Chondrocyte (in vitro differentiated cells): ENCODE measurements at regions not wholly inside any gene's neighbourhood (a gene's known extent, or its start where the extent isn't known, plus 50 kb on each side); places are given as distances from the start of the nearest gene placed in this dataset.
"Not testable (repeated sequence)": the region's sequence is repeated elsewhere in the genome, so short reads cannot be mapped to it uniquely, and the experiment has no call there.

Experiments
- DNase-seq: peaks from one replicate; pipeline ENCODE4 v3.0.0; 2021; ENCODE audit warnings: mixed read lengths, low spot score
- H3K27ac Mint-ChIP-seq: one replicate; pipeline ENCODE4 v1.8.0; 2021; ENCODE audit warnings: mild to moderate bottlenecking, moderate library complexity, mixed read lengths; ENCODE audit not compliant: unreplicated experiment
- H3K27me3 Mint-ChIP-seq: 2 replicates; pipeline ENCODE4 v1.8.0; 2021; ENCODE audit warnings: low read depth, mixed read lengths
- H3K36me3 Mint-ChIP-seq: 2 replicates; pipeline ENCODE4 v1.8.0; 2021; ENCODE audit warnings: low read depth, mixed read lengths
- H3K4me1 Mint-ChIP-seq: 2 replicates; pipeline ENCODE4 v1.8.0; 2021; ENCODE audit warnings: low read depth, mild to moderate bottlenecking, mixed read lengths
- H3K4me3 Mint-ChIP-seq: one replicate; pipeline ENCODE4 v1.8.0; 2021; ENCODE audit warnings: mild to moderate bottlenecking, moderate library complexity, mixed read lengths; ENCODE audit not compliant: unreplicated experiment
- H3K9me3 Mint-ChIP-seq: 2 replicates; pipeline ENCODE4 v1.8.0; 2021; ENCODE audit warnings: low read depth, mixed read lengths
- TF ChIP-seq, protein P1 (sequence below): fragments of 200-600 bp; sonication (generic); IDR thresholded peaks from 2 replicates; pipeline ENCODE4 v1.5.0; 2021; ENCODE audit warnings: antibody characterized with exemption, mild to moderate bottlenecking, moderate library complexity

DNA sequence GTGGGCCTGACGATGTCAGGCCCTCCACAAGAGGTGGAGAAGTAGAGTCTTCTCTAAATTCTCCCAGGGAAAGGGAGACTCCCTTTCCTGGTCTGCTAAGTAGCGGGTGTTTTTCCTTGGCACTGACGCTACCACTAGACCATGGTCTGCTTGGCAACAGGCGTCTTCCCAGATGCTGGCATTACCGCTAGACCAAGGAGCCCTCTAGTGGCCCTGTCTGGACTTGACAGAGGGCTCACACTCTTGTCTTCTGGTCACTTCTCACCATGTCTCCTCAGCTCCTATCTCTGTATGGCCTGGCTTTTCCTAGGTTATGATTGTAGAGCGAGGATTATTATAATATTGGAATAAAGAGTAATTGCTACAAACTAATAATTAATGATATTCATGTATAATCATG is 51.1 kb upstream of the RASSF6 start:
- H3K36me3 Mint-ChIP-seq, H3K27ac Mint-ChIP-seq, H3K4me3 Mint-ChIP-seq, H3K9me3 Mint-ChIP-seq, DNase-seq, H3K27me3 Mint-ChIP-seq, H3K4me1 Mint-ChIP-seq: not testable (repeated sequence)
- TF ChIP-seq, protein P1, sequence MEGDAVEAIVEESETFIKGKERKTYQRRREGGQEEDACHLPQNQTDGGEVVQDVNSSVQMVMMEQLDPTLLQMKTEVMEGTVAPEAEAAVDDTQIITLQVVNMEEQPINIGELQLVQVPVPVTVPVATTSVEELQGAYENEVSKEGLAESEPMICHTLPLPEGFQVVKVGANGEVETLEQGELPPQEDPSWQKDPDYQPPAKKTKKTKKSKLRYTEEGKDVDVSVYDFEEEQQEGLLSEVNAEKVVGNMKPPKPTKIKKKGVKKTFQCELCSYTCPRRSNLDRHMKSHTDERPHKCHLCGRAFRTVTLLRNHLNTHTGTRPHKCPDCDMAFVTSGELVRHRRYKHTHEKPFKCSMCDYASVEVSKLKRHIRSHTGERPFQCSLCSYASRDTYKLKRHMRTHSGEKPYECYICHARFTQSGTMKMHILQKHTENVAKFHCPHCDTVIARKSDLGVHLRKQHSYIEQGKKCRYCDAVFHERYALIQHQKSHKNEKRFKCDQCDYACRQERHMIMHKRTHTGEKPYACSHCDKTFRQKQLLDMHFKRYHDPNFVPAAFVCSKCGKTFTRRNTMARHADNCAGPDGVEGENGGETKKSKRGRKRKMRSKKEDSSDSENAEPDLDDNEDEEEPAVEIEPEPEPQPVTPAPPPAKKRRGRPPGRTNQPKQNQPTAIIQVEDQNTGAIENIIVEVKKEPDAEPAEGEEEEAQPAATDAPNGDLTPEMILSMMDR, result peak; percentile 64

DNA sequence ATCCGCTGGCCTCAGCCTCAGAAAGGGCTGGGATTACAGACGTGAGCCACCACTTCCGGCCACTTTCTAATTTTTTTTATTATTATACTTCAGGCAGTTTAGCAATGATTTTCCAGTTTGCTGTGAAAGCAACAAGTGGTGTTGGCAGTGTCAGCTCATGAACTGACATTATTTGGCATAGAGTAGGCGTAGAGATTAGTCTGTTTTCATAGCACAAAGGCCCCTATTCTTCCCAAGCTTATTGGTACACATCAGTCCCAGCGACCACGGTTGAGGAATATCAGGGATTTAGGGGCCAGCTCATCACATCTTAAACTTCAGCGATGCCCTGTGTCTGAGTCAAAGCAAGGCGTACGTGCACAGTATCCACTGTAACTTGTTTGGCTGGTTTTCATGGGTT is 53.0 kb upstream of the RASSF6 start:
- Mint-ChIP-seq H3K27ac (no peak overlapping the region), H3K9me3 (no peaks in the 10 kb centered on the region), H3K4me1 (peaks cover 16% of the 10 kb centered on the region), H3K36me3 (no peaks in the 10 kb centered on the region), H3K4me3 (no peak overlapping the region), H3K27me3 (no peaks in the 10 kb centered on the region)
- DNase-seq, result no peak
- TF ChIP-seq, protein P1, result no peak

DNA sequence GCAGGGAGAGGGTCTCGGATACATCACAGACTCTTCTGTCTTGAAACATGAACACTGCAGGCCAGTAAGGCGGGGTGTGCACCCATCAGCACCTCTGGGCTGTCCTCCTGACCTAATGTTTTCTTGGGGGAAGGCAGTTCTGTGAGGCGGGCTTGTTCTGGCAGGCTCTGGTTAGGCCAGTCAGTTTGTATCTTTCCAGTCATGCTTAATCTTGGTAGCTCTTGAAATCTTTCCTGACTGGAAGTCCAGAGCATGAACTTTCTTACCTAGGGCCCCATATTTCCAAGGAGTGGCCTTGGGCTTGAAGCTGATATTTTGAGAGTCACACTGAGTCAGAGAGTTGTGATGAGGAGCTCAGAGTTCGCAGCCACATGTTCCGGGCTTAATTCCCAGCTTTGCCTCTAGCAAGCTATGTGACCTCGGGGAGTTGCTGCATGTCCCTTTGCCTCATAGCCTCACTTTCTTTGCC is 54.2 kb upstream of the RASSF6 start:
- Mint-ChIP-seq H3K27ac (no peak overlapping the region), H3K36me3 (no peaks in the 10 kb centered on the region)

DNA sequence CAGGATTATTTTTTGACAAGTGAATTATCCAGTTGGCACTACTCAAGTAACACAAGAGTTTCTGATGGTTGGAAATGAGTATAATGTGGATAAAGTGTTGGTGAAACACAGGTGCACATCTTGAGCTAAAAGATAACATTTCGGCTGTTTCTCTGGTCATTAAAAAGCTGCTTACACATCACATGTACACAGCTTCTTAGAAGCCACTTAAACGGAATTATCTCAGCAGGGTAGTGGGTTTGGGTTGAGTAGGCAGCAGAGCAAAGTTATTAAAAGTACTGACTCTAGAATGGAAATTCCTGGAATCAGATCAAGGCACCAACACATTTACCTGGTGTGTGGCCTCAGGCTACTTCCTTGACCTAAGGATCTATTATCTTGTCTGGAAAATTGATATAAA is 55.4 kb upstream of the RASSF6 start:
- peaks cover 27% of the 10 kb centered on the region for H3K4me1 Mint-ChIP-seq
- H3K36me3 Mint-ChIP-seq, result no peaks in the 10 kb centered on the region
- H3K27me3 Mint-ChIP-seq, result no peaks in the 10 kb centered on the region
- DNase-seq, result no peak
- H3K9me3 Mint-ChIP-seq, result no peaks in the 10 kb centered on the region
- TF ChIP-seq, protein P1, result no peak
- no peak overlapping the region for H3K27ac Mint-ChIP-seq
- no peak overlapping the region for H3K4me3 Mint-ChIP-seq

More for the DNA sequence above, 54.2 kb upstream of the RASSF6 start:
- Mint-ChIP-seq H3K9me3 (no peaks in the 10 kb centered on the region), H3K4me3 (no peak overlapping the region), H3K4me1 (peaks cover 20% of the 10 kb centered on the region), H3K27me3 (no peaks in the 10 kb centered on the region)
- DNase-seq, result no peak
- TF ChIP-seq, protein P1, result no peak

DNA sequence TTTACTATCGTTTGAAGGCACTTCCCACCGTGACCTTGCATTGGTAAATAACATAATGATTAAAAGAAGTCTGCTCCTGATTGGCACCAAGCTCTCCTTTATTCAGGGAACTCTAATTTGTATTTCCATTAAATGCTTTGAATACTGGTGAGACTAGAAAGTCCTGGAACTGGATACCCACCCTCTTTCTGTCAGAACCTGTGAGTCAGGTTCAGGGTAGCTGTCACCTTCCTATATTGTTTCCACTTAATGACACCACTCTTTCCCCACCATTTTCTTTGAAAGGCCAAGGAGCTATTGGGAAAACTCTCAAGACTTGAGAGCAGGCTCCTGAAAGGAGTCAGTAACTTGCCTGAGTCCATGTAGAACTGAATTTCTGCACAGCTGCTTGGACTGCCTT is 55.9 kb upstream of the RASSF6 start:
- H3K27me3 Mint-ChIP-seq, result no peaks in the 10 kb centered on the region
- no peak overlapping the region for H3K4me3 Mint-ChIP-seq
- H3K4me1 Mint-ChIP-seq, result peaks cover 27% of the 10 kb centered on the region
- TF ChIP-seq, protein P1, result no peak
- H3K36me3 Mint-ChIP-seq, result no peaks in the 10 kb centered on the region
- DNase-seq, result no peak
- H3K9me3 Mint-ChIP-seq, result no peaks in the 10 kb centered on the region
- H3K27ac Mint-ChIP-seq, result no peak overlapping the region
